ENCODE measurements at regions not wholly inside any gene's neighbourhood (a gene's known extent, or its start where the extent isn't known, plus 50 kb on each side); places are given as distances from the start of the nearest gene placed in this dataset.

- no peak for FAIRE-seq
- DNase-seq (ENCODE audit: low spot score) = no peak
Observed at GRCh38 chr2:62281663-62282062, 85.7 kb downstream of the B3GNT2 start.

- no peak for DNase-seq (ENCODE audit: low spot score)
- no peak for FAIRE-seq
Observed at GRCh38 chr2:62277688-62278087, 81.8 kb downstream of the B3GNT2 start.
